ENCODE measurements at regions not wholly inside any gene's neighbourhood (a gene's known extent, or its start where the extent isn't known, plus 50 kb on each side); places are given as distances from the start of the nearest gene placed in this dataset.

DNA sequence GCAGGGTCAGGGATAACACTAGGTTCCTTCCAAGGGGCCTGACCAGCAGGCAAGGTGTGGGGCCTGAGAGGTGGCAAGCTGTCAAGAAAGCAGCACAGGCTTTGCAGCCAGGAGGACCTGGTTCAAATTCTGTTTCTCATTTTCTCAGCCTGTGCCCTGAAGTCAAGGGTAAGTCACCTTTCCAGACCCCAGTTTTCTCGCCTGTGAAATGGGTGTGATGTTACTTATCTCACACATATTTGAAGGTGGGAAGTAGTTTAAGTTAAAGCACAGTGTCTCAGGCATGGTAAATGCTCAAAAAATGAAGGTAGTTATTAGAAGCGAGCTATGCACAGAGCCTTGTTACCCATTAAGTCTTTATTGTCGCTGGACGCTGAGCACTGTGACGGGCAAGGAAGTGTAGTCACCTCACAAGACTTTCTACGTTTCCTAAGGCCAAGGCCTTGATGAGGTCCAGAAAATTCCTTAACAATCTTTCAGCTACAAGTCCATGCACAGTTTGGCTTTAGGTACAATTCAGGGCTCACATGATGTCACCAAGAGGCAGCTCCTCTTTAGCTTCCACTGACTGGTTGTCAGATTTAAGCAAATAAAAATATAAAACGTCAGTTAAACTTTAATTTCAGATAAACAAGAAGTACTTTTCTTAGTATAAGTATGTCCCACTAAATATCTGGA, 522.6 kb upstream of the PROK2 start:
- TF ChIP-seq, protein P1, sequence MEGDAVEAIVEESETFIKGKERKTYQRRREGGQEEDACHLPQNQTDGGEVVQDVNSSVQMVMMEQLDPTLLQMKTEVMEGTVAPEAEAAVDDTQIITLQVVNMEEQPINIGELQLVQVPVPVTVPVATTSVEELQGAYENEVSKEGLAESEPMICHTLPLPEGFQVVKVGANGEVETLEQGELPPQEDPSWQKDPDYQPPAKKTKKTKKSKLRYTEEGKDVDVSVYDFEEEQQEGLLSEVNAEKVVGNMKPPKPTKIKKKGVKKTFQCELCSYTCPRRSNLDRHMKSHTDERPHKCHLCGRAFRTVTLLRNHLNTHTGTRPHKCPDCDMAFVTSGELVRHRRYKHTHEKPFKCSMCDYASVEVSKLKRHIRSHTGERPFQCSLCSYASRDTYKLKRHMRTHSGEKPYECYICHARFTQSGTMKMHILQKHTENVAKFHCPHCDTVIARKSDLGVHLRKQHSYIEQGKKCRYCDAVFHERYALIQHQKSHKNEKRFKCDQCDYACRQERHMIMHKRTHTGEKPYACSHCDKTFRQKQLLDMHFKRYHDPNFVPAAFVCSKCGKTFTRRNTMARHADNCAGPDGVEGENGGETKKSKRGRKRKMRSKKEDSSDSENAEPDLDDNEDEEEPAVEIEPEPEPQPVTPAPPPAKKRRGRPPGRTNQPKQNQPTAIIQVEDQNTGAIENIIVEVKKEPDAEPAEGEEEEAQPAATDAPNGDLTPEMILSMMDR (IDR thresholded peaks at IDR 0.05; ENCODE audit: partially characterized antibody, unreplicated experiment) = no peak
- H3K27ac Mint-ChIP-seq (ENCODE audit: unreplicated experiment) = no peak overlapping the region
- peaks cover 7% of the 10 kb centered on the region for H3K9me3 Mint-ChIP-seq (ENCODE audit: unreplicated experiment)
- H3K36me3 Mint-ChIP-seq (ENCODE audit: unreplicated experiment) = no peaks in the 10 kb centered on the region
- no peaks in the 10 kb centered on the region for H3K27me3 Mint-ChIP-seq (ENCODE audit: unreplicated experiment)
- H3K4me1 Mint-ChIP-seq (ENCODE audit: low read depth, unreplicated experiment) = peaks cover 25% of the 10 kb centered on the region
- no peak overlapping the region for H3K4me3 Mint-ChIP-seq (ENCODE audit: unreplicated experiment)
- no peak for DNase-seq

- Mint-ChIP-seq H3K27me3 (ENCODE audit: unreplicated experiment) (no peaks in the 10 kb centered on the region), H3K4me3 (ENCODE audit: unreplicated experiment) (no peak overlapping the region), H3K4me1 (ENCODE audit: low read depth, unreplicated experiment) (peaks cover 25% of the 10 kb centered on the region), H3K27ac (ENCODE audit: unreplicated experiment) (no peak overlapping the region), H3K36me3 (ENCODE audit: unreplicated experiment) (no peaks in the 10 kb centered on the region), H3K9me3 (ENCODE audit: unreplicated experiment) (peaks cover 7% of the 10 kb centered on the region)
- TF ChIP-seq, protein P1 (IDR thresholded peaks at IDR 0.05; ENCODE audit: partially characterized antibody, unreplicated experiment) = no peak
- DNase-seq = no peak
These were observed 521.9 kb upstream of the PROK2 start for GRCh38 chr3:72306800-72307341.

DNA sequence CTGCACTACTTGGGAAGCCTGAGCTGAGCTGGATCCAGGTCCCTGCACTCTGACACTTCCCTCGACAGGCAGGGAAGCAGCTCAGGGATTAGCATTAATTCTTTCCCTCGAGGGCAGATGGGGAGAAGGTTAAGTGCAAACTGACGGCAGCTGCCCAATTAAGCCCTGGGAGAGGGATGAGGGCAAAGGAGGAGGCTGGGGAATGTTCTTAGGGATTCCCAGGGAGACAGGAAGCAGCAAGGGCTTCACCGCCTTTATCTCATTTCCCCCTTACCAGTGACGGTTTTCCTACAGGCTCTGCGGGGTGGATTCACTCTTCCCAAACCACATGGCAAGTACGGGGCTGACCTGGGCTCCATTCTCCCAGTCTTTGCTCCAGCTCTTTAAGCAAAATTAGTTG, 519.0 kb upstream of the PROK2 start:
- TF ChIP-seq, protein P1 (IDR thresholded peaks at IDR 0.05; ENCODE audit: partially characterized antibody, unreplicated experiment) = no peak
- Mint-ChIP-seq H3K4me1 (ENCODE audit: low read depth, unreplicated experiment) (peaks cover 16% of the 10 kb centered on the region), H3K27me3 (ENCODE audit: unreplicated experiment) (peaks cover 3% of the 10 kb centered on the region), H3K4me3 (ENCODE audit: unreplicated experiment) (no peak overlapping the region), H3K36me3 (ENCODE audit: unreplicated experiment) (no peaks in the 10 kb centered on the region), H3K9me3 (ENCODE audit: unreplicated experiment) (peaks cover 9% of the 10 kb centered on the region), H3K27ac (ENCODE audit: unreplicated experiment) (no peak overlapping the region)
- DNase-seq = peak; percentile 58

DNA sequence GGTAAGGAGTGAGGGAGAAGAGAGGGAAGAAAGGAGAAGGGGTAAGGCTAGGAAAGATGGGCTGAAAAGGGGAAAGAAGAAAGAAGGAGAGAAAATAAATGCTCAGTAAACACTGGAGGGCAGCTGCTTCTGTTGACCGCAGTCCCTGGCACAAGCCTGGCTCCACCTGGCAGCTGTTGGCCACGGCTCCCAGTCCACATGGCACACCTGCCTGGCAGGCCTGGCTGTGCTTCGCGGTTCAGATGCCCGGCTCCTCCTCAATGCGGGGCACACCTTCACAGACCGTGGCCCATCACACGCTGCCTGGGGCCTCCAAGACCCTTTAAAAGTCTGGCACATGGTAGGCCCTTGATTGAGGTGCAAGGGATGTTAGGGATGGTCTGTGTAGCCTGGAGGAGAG, 516.8 kb upstream of the PROK2 start:
- H3K4me3 Mint-ChIP-seq (ENCODE audit: unreplicated experiment) = no peak overlapping the region
- no peak overlapping the region for H3K27ac Mint-ChIP-seq (ENCODE audit: unreplicated experiment)
- TF ChIP-seq, protein P1 (IDR thresholded peaks at IDR 0.05; ENCODE audit: partially characterized antibody, unreplicated experiment) = no peak
- peaks cover 3% of the 10 kb centered on the region for H3K27me3 Mint-ChIP-seq (ENCODE audit: unreplicated experiment)
- no peaks in the 10 kb centered on the region for H3K36me3 Mint-ChIP-seq (ENCODE audit: unreplicated experiment)
- H3K4me1 Mint-ChIP-seq (ENCODE audit: low read depth, unreplicated experiment) = peaks cover 16% of the 10 kb centered on the region
- peaks cover 9% of the 10 kb centered on the region for H3K9me3 Mint-ChIP-seq (ENCODE audit: unreplicated experiment)
- no peak for DNase-seq

DNA sequence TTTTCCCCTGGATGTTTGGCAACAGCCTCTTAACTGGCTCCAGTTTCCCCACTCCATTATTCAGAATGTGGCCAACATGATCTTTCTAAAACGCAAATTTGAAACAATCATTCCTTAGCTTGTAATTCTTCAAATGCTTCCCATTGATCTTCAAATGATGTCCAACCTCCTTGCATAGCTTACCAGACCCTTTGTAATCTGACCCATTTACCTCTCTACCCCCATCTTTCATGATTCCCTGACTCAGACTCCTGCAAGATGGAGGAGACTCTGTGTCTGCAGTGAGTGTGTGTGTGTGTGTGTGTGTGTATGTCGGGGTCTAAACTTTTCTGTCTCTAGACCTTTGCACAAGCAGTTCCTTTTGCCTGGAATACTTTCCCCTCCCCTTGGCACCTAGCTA, 515.7 kb upstream of the PROK2 start:
- Mint-ChIP-seq H3K36me3 (ENCODE audit: unreplicated experiment) (no peaks in the 10 kb centered on the region), H3K4me3 (ENCODE audit: unreplicated experiment) (no peak overlapping the region), H3K4me1 (ENCODE audit: low read depth, unreplicated experiment) (peaks cover 13% of the 10 kb centered on the region), H3K27ac (ENCODE audit: unreplicated experiment) (no peak overlapping the region), H3K9me3 (ENCODE audit: unreplicated experiment) (peaks cover 9% of the 10 kb centered on the region), H3K27me3 (ENCODE audit: unreplicated experiment) (peaks cover 3% of the 10 kb centered on the region)
- DNase-seq = no peak
- TF ChIP-seq, protein P1 (IDR thresholded peaks at IDR 0.05; ENCODE audit: partially characterized antibody, unreplicated experiment) = no peak

Data from glutamatergic neuron (in vitro differentiated cells).